Activated CD4-positive, alpha-beta T cell treated with anti-CD3 and anti-CD28 coated beads, Interleukin-10, Interleukin-2, amounts not matched to agents 100 ng/mL and 50 ng/mL, durations not matched to agents 16 hours and 8 hours (primary cell): ENCODE measurements at regions not wholly inside any gene's neighbourhood (a gene's known extent, or its start where the extent isn't known, plus 50 kb on each side); places are given as distances from the start of the nearest gene placed in this dataset.

ENCODE experiments used
- DNase-seq: peaks from one replicate; pipeline ENCODE4 v3.0.0-alpha.2; 2020

DNA sequence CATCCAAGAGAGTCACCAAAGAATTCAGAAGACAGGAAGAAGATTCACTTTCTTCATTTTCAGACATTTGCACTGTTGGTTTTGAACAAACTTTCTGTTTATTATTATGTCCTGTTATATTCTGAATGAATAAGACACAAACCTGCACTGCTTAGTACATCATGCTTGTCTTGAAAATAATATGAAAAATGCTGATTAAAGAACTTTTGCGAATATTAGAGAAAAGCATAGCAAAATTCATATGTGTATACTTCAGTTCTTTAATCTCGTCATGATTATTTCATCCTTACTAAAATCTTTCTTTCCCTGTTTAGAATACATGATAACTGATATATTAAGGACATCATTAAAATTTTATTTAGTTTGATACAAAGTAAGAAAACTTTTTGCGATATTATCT, 504.1 kb downstream of the POM121L12 start:
- DNase-seq, result no peak

DNA sequence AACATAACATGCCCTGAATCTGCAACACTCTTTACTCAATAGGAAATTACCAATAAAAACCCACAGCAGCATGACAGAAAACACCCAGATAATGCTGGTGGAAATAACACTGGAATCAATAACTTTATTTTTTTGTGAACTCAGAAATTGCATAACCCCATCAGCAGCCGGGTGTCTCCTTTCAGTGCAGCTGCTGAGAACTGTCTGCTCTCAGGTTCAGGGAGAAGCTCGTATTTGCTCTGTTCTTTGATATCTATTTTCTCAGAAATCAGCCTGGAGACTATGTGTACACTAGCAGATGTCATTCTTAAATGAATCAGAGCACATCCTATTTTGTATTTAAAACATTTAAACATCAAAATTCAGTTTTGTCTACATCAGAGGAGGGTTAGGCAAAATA, 506.0 kb downstream of the POM121L12 start:
- DNase-seq, result no peak

DNA sequence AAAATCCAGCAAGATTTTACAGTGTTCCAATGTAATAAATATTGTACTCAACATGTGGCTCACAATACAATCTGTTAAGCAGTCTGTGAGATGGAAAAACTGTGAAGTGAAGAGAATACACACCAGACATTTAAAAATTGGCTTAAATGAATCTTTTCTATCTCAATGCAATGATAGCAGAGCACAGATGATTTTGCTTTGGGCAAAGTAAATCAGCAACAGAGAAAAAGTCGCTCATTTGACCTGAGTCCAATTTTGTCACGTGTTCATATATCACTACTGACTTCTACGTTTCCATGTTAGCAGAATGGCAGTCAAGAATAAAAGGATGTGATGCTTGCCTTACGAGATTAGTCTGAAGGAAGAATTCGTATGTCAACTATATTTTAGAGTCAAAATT, 506.7 kb downstream of the POM121L12 start:
- no peak for DNase-seq
